HepG2 (cell line): ENCODE measurements at regions not wholly inside any gene's neighbourhood (a gene's known extent, or its start where the extent isn't known, plus 50 kb on each side); places are given as distances from the start of the nearest gene placed in this dataset.

Experiments
- ATAC-seq: fragments of 200-7000 bp; cut with Tn5 transposase; 3 replicates; pipeline ENCODE4 v1.9.1; 2020; ENCODE audit warnings: mild to moderate bottlenecking, moderate library complexity
- BruUV-seq: library from RNA; stranded (reverse); fragments of 400-500 nt; replicated peaks from 2 replicates; lab custom pipeline; 2021; lab: Mats Ljungman, UMichigan
- CTCF ChIA-PET: fragments of 300-600 bp; formaldehyde crosslinking; extraction: SDS; loops from one replicate; lab custom pipeline; 2021; ENCODE audit warnings: low total read pairs, inconsistent platforms, low intra/inter-chr PET ratio; lab: Yijun Ruan, JAX
- POLR2A ChIA-PET: fragments of 350-600 bp; sonication (Branson Sonifier 250); formaldehyde crosslinking; loops from one replicate; lab custom pipeline; 2020; ENCODE audit warnings: antibody characterized with exemption, inconsistent platforms; lab: Yijun Ruan, JAX
- DNase-seq: peaks from one replicate; pipeline ENCODE4 v3.0.0-alpha.2; 2015; ENCODE audit warnings: low spot score
- FAIRE-seq: peaks from 3 replicates; lab custom pipeline; 2011; peaks lifted over from hg19 to GRCh38; lab: Jason Lieb, UNC
- H2AFZ ChIP-seq: one replicate; pipeline ENCODE4 v1.6.1; 2011; ENCODE audit warnings: low read length, inconsistent platforms
- H3K27ac ChIP-seq: fragments of 300-600 bp; 3 replicates; pipeline ENCODE4 v1.8.0; 2011; ENCODE audit warnings: mixed run types, mild to moderate bottlenecking, mixed read lengths, low read length, inconsistent platforms; ENCODE audit not compliant: insufficient read depth; ENCODE audit errors: extremely low read length
- H3K27me3 ChIP-seq, 2 experiments: fragments of 200-600 bp in 1 of 2; 2 replicates in 1 of 2; 3 replicates in 1 of 2; pipeline versions ENCODE4 v1.6.0 to v1.8.0; 2011; ENCODE audit warnings: low read length in 2 of 2, mild to moderate bottlenecking in 2 of 2, moderate library complexity in 2 of 2, inconsistent platforms in 1 of 2; ENCODE audit not compliant: insufficient read depth in 2 of 2, control insufficient read depth in 1 of 2
- H3K36me3 ChIP-seq, 2 experiments: fragments of 200-600 bp in 1 of 2; replicated peaks in 1 of 2; 2 replicates in 1 of 2; 3 replicates in 1 of 2; pipeline versions ENCODE4 v1.5.1 to v1.8.0; 2011; ENCODE audit warnings: low read length in 2 of 2, inconsistent platforms in 1 of 2; ENCODE audit not compliant: insufficient read depth in 2 of 2, control insufficient read depth in 1 of 2
- H3K4me1 ChIP-seq: 2 replicates; pipeline ENCODE4 v1.5.1; 2012; ENCODE audit warnings: low read length, inconsistent platforms; ENCODE audit not compliant: insufficient read depth
- H3K4me2 ChIP-seq: 2 replicates; pipeline ENCODE4 v1.6.0; 2011; ENCODE audit warnings: low read depth, low read length, inconsistent platforms
- H3K4me3 ChIP-seq, 3 experiments: fragments of 200-600 bp in 1 of 3; sonication (generic), shearing (Covaris generic) in 1 of 3; replicated peaks in 1 of 3; 2 replicates each; pipeline ENCODE4 v1.5.1; 2011 to 2016; ENCODE audit warnings: low read length in 3 of 3, inconsistent platforms in 2 of 3, low read depth in 2 of 3, mild to moderate bottlenecking in 2 of 3, control low read depth in 1 of 3, mixed read lengths in 1 of 3; ENCODE audit not compliant: insufficient read depth in 1 of 3
- H3K79me2 ChIP-seq: one replicate; pipeline ENCODE4 v1.6.1; 2011; ENCODE audit warnings: low read length, inconsistent platforms; ENCODE audit not compliant: insufficient read depth
- H3K9ac ChIP-seq: 2 replicates; pipeline ENCODE4 v1.6.0; 2011; ENCODE audit warnings: mild to moderate bottlenecking, low read depth, low read length, inconsistent platforms; ENCODE audit not compliant: insufficient read depth
- H3K9me3 ChIP-seq: 2 replicates; pipeline ENCODE4 v1.5.1; 2012; ENCODE audit warnings: mild to moderate bottlenecking, low read length
- H4K20me1 ChIP-seq: 2 replicates; pipeline ENCODE4 v1.6.0; 2011; ENCODE audit warnings: inconsistent platforms, mild to moderate bottlenecking, low read length, moderate library complexity; ENCODE audit not compliant: insufficient read depth
- ATF7 ChIP-seq, 2 experiments: fragments of 450-650 bp in 1 of 2; sonication (generic) in 1 of 2; formaldehyde crosslinking in 1 of 2; IDR thresholded peaks; 2 replicates each; pipeline versions ENCODE4 v1.4.0 to v1.6.1; 2016 to 2020; ENCODE audit warnings: antibody characterized with exemption in 1 of 2, mild to moderate bottlenecking in 1 of 2, missing genetic modification reagents in 1 of 2
- CREB1 ChIP-seq, 2 experiments: fragments of 450-650 bp in 1 of 2; IDR thresholded peaks; 2 replicates each; pipeline ENCODE4 v1.6.1; 2016 to 2017; ENCODE audit warnings: control low read depth in 1 of 2, mild to moderate bottlenecking in 1 of 2, missing compliant biosample characterization in 1 of 2, missing genetic modification characterization in 1 of 2
- GRHL1 ChIP-seq: sonication (generic); formaldehyde crosslinking; conservative IDR thresholded peaks from 2 replicates; pipeline ENCODE4 v1.8.0; 2022; ENCODE audit warnings: missing genetic modification reagents
- KDM1A ChIP-seq: IDR thresholded peaks from 2 replicates; pipeline ENCODE4 v1.6.1; 2016; ENCODE audit warnings: missing compliant biosample characterization
- MXD1 ChIP-seq: sonication (generic); formaldehyde crosslinking; IDR thresholded peaks from 2 replicates; pipeline ENCODE4 v1.4.0; 2020; ENCODE audit warnings: mild to moderate bottlenecking, missing genetic modification reagents
- REST ChIP-seq, 2 experiments: IDR thresholded peaks; 2 replicates each; pipeline ENCODE4 v1.6.1; 2011 to 2012; ENCODE audit warnings: low read length in 2 of 2, borderline replicate concordance in 1 of 2, low read depth in 1 of 2, mild to moderate bottlenecking in 1 of 2, moderate library complexity in 1 of 2
- SRSF1 ChIP-seq: fragments of 200-400 bp; formaldehyde crosslinking; optimal IDR thresholded peaks from 2 replicates; pipeline ENCODE3; 2017; ENCODE audit warnings: mild to moderate bottlenecking, low read depth, low read length, moderate library complexity
- WGBS: methylation state at CpG from one replicate; pipeline ENCODE4 v1.1.6; 2017; ENCODE audit warnings: low lambda C conversion rate; 5-methylcytosine and 5-hydroxymethylcytosine counted together
- in situ Hi-C: cut with HindIII; loops from 2 replicates; pipeline ENCODE4 v1.10.0; 2017; ENCODE audit warnings: low pct_unique_long_range_greater_than_20kb; ENCODE audit not compliant: extremely low pct_ligation_motif_present
- intact Hi-C: fragments of 100-400 bp; cut with micrococcal nuclease; formaldehyde crosslinking; loops from one replicate; pipeline ENCODE4 v1.10.0; 2022; ENCODE audit not compliant: unreplicated experiment
- TF ChIP-seq, protein P1 (sequence below): sonication (generic); formaldehyde crosslinking; IDR thresholded peaks from 2 replicates; pipeline ENCODE4 v1.8.1; 2023; ENCODE audit warnings: mild to moderate bottlenecking, missing genetic modification reagents

GRCh38 chr5:175148636-175149172, 295.3 kb downstream of the DRD1 start:
- CTCF ChIA-PET: no interaction called here
- Histone ChIP-seq H3K4me1 (no peaks in the 10 kb centered on the region), H3K79me2 (no peaks in the 10 kb centered on the region), H4K20me1 (no peaks in the 10 kb centered on the region), H3K9ac (no peak overlapping the region), H3K27ac (no peak overlapping the region), H3K36me3 (no peaks in the 10 kb centered on the region), H3K27me3 (no peaks in the 10 kb centered on the region), H3K9me3 (peaks cover 15% of the 10 kb centered on the region; the same call in 1 of the 2 replicates), H3K4me2 (no peak overlapping the region), H2AFZ (no peak overlapping the region), H3K4me3 (no peak overlapping the region)
- intact Hi-C loops: no loop called here
- FAIRE-seq (no peak), ATAC-seq (no peak), DNase-seq (no peak)
- WGBS: 19% methylated on average over 7 of the region's 8 CpGs
- BruUV-seq: no TSS peak
- in situ Hi-C loops: no loop called here
- TF ChIP-seq MXD1 (CRISPR knock-in tag) (no peak), CREB1 (IDR thresholded peaks at IDR 0.05) (peak; percentile 95), CREB1 (CRISPR knock-in tag; IDR thresholded peaks at IDR 0.05) (no peak), ATF7 (IDR thresholded peaks at IDR 0.05) (peak; percentile 33; the same call in 1 of the 2 replicates), ATF7 (CRISPR knock-in tag; IDR thresholded peaks at IDR 0.05) (no peak)
- POLR2A ChIA-PET: no interaction called here

DNA sequence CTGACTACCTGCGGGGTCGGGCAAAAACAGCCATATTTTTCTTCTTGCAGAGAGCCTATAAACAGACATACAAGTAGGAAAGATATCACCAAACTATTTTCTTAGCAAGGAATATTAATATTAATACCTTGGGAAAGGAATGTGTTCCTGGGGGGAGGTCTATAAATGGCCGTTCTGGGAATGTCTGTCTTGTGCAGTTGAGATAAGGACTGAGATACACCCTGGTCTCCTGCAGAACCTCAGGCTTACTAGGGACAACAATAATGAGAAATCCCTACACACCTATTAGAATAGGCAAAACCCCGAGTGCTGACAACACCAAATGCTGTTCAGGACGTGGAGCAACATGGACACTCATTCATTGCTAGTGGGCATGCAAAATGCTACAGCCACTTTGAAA, 297.2 kb downstream of the DRD1 start:
- WGBS: 21% methylated on average over 5 of the region's 5 CpGs
- intact Hi-C loops (no loop called here), in situ Hi-C loops (no loop called here)
- no peaks in the 10 kb centered on the region for H4K20me1 ChIP-seq
- peaks cover 10% of the 10 kb centered on the region; the same call in 1 of the 2 replicates for H3K9me3 ChIP-seq
- H3K79me2 ChIP-seq: no peaks in the 10 kb centered on the region
- H3K27me3 ChIP-seq: no peaks in the 10 kb centered on the region
- no peak overlapping the region for H3K27ac ChIP-seq
- no peak for FAIRE-seq
- no peaks in the 10 kb centered on the region for H3K36me3 ChIP-seq
- no peak overlapping the region for H3K4me3 ChIP-seq
- H3K4me1 ChIP-seq: no peaks in the 10 kb centered on the region
- no peak for ATAC-seq
- no TSS peak for BruUV-seq
- no peak for DNase-seq
- TF ChIP-seq GRHL1 (CRISPR knock-in tag): no peak
- TF ChIP-seq, protein P1, sequence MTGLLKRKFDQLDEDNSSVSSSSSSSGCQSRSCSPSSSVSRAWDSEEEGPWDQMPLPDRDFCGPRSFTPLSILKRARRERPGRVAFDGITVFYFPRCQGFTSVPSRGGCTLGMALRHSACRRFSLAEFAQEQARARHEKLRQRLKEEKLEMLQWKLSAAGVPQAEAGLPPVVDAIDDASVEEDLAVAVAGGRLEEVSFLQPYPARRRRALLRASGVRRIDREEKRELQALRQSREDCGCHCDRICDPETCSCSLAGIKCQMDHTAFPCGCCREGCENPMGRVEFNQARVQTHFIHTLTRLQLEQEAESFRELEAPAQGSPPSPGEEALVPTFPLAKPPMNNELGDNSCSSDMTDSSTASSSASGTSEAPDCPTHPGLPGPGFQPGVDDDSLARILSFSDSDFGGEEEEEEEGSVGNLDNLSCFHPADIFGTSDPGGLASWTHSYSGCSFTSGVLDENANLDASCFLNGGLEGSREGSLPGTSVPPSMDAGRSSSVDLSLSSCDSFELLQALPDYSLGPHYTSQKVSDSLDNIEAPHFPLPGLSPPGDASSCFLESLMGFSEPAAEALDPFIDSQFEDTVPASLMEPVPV (CRISPR knock-in tag): no peak
- no peak for TF ChIP-seq SRSF1
- TF ChIP-seq KDM1A (CRISPR knock-in tag): no peak
- TF ChIP-seq REST (IDR thresholded peaks at IDR 0.05; ENCODE audit: borderline replicate concordance in 1 of 2, low read depth in 1 of 2, low read length in 2 of 2): no peak
- no peak overlapping the region for H2AFZ ChIP-seq
- ChIA-PET POLR2A (no interaction called here), CTCF (no interaction called here)
- no peak overlapping the region for H3K4me2 ChIP-seq
- no peak overlapping the region for H3K9ac ChIP-seq
